ENCODE measurements at regions not wholly inside any gene's neighbourhood (a gene's known extent, or its start where the extent isn't known, plus 50 kb on each side); places are given as distances from the start of the nearest gene placed in this dataset.

DNA sequence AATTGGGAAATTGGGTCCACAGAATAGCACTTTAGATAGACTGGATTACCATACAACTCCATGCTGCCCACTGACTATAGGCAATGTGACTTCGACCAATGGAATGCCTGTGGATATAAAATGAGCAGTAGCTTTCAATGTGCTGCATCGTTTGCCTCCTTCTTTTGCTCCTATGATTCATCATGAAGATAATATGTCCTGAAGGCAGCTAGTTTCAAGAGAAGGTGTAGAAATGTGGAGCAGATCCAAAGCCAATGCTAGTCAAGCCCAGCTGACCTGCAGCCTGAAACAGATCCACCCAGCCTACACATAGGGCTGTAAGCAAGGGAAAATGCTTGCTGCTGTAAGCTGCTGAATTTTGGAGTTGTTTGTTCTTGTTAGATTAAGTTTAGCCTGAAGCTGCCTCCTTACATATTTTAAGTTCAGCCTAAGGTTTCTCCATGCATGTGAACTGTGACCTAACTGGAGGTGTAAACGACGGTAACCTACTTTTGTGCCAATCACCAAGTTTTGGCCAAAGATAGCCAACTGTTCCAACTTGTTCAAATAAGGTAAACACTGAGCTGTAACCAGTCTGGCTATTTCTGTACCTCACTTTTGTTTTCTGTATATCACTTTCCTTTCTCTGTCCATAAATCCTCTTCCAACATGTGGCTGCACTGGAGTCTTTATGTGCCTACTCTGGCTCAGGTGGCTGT is 169.1 kb upstream of the AVPR1A start:
- TF ChIP-seq, protein P1, sequence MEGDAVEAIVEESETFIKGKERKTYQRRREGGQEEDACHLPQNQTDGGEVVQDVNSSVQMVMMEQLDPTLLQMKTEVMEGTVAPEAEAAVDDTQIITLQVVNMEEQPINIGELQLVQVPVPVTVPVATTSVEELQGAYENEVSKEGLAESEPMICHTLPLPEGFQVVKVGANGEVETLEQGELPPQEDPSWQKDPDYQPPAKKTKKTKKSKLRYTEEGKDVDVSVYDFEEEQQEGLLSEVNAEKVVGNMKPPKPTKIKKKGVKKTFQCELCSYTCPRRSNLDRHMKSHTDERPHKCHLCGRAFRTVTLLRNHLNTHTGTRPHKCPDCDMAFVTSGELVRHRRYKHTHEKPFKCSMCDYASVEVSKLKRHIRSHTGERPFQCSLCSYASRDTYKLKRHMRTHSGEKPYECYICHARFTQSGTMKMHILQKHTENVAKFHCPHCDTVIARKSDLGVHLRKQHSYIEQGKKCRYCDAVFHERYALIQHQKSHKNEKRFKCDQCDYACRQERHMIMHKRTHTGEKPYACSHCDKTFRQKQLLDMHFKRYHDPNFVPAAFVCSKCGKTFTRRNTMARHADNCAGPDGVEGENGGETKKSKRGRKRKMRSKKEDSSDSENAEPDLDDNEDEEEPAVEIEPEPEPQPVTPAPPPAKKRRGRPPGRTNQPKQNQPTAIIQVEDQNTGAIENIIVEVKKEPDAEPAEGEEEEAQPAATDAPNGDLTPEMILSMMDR (IDR thresholded peaks at IDR 0.05; ENCODE audit: borderline replicate concordance, extremely low read depth, low read length, poor library complexity, severe bottlenecking) = no peak
- no peak for TF ChIP-seq EZH2 (IDR thresholded peaks at IDR 0.05; ENCODE audit: borderline replicate concordance, low read depth, low read length, severe bottlenecking)

Measured in DND-41 (cell line).